Effector CD4-positive, alpha-beta T cell (primary cell): ENCODE measurements at regions not wholly inside any gene's neighbourhood (a gene's known extent, or its start where the extent isn't known, plus 50 kb on each side); places are given as distances from the start of the nearest gene placed in this dataset.

ENCODE experiments used
- DNase-seq: peaks from one replicate; pipeline ENCODE4 v3.0.0-alpha.2; 2020

DNA sequence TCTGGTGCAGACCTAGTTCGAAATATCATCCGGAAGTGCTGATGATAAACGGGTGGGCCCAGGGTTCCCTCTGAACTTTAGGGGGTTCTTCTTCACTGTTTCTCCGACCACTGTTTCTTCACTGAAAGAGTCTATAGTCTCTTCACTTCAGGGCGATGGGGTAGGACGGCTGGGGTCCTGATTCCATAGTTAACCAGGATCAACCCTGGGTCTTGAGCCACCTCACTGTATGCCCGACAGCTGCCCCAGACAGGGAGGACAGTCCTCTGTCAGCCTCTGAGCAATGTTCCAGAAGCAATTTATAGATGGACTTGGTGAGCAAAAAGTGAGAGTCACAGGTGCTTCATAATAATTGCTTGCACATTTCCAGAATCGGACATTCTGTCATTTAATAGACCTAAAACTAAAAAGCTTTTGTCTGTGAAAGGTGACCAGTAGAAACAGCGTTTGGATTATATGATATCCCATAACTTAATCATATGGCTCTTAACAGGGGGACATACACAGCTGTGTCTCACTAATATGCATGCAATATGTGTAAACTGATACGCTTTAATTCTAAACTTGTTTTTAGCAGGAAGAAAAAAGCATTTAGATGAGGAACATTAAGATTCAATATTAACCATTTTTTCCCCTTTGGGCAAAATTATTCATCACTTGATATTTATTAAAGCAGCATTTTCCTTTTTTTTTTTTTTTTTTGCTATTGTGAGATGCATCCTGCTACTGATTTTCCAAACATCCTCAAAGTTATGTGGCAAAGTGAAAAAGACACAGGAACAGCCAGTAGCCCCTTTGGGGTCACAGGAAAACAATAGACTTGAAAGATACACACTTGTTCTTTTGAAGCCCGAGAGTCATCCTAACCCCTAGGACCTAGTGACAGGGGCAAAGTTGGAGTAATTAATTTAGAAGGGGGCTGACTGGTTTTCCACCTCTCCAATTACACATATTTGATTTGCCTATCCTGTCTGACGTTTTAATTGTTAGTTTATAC, 277.0 kb downstream of the ZNF536 start:
- no peak for DNase-seq

DNA sequence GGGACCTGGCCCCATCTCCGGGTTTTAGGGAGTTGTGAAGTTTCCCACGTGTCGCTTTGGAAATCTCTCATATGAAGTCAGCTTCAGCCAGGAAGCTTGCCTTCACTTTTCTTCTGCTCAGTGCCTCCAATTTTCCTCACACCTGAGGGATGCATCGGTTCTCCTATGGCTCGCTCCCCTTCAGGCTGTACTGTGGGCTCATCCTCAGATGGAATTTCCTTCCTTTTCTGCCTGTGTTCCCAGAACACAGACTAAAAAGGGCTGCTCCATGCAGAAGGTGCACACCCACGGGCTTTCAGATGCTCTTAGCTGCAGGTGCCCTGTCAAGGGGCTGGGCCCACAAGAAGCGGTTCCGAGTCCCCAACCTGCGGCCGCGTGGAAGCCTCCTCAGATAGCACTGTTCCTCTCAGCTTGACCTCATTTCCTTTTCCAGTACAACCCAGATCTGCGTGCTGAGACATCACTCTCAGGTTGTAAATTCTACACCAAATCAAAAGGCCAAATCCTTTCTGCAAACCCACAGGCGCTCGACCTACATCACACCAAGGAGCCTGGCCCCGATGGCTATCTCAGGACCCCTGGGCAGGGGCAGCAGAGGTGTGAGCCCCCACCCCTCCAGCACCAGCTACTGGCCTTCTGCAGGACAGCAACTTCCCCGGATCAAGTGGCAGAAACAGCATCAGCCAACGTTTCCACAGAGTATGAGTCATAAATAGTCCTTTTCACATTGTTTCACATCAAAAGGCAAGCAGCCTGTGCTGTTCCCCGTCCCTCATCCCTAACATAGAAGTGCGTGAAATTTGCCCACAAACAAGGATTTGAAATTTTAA, 275.9 kb downstream of the ZNF536 start:
- no peak for DNase-seq

DNA sequence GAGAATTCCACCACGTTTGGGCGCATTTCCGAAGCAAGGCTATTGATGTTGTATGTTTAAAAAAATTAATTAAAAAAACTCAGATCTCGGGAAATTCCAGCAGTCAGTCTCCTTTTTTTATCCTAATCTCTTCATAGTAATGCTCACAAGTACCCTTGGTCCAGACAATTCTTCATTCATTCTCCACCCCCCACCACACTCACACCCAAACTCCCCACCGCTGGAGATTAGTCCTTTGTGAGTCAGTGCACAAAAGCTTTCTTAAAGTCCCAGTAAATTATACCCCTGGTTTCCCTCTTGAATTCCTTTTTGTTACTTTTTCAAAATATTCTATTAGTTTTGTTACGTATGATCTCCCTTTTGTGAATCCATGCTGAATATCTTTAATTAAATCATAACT, 274.6 kb downstream of the ZNF536 start:
- no peak for DNase-seq

DNA sequence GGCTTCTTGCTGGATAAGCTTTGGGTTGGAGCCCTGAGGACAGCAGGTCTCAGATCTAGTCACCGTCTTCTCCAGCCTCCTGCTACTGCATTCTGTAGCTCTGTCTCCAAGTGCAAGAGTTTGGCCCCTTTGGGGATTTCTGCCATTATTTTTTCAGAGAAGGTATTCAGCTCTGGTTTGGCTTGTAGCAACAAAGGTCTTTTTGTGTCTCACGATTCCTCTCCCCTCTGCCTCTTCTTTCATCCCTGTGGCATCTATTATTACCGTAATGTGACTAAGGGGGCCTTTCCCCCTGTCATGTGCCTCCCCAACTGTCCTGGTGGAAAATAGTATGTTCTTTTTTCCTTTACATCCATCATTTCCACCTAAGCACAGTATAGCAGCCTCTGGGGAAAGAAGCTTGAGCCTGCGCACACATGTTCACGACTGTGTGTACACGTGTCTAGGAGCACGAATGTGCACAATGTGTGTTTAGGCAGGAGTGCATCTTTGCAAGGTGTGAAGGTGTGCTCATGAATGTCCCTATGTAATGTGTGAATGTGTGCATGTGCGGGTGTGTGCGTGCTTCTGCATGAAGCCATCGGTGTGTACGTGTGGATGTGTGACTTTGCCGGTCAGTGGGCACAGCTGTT, 273.9 kb downstream of the ZNF536 start:
- no peak for DNase-seq

DNA sequence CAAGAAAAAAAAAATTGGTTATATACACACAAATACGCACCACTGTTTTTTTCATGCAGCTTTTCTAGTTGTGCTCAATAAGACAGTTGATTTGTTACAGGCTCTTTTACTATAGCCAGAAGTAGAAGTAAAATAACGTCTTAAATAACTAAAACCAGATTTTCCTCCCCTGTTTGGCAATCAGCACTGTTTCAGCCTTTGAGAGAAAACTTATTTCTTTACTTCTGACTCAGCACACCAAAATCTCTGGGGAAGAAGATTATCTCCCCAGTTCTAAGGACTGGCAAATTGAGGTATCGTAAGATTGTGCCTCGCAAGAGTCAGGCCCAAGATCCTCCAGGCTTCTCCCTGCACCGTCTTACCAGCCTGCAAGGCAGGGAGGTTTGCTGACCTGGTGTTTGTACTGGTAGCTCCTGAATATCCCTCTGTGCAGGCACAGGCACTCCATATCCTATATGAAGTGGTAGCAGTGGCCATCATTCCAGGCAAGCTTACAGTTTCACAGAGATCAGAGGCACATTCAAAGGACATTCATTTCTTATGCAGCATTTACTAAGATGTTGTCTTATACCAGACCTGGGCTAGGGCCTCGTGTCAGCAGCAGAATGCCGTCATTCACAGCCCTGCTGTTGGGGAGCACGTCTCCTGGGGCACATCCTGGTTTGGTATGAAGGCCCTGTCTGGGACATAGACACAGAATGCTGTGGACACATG, 268.2 kb downstream of the ZNF536 start:
- no peak for DNase-seq

DNA sequence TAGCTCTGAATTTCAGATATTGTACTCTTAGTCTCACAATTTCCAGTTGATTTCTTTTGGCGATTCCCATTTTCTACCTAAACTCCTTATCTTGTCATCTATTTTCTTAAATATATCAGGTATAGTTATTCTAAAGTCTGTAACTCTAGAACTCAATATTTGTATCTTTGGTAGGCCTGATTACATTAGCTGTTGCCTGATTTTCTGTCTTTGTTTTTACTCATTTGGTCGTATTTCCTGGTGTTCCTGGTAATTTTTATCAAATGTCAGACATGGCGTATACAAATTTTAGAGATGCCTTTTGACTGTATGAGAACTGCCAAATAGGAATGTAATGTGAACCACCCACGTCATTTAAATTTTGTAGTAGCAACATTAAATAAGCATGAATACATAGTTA, 266.7 kb downstream of the ZNF536 start:
- DNase-seq, result no peak

DNA sequence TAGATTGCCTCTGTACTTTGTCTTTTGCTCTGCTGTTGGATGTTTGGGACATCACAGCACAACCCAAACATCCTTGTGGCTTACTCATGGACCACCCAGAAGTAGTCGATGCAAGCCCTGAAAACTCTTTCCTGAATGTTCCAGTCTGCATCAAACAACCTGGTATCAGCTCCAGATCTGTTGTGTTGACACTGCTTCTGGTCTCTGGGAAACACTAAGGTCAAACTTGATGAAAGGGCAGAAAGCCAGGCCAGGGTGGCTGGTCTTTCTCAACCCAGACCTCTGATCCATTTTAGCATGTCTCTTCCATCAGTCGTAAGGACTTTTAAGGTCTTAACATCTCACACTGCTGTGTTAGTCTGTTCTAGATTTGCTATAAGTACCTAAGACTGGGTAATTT, 265.7 kb downstream of the ZNF536 start:
- DNase-seq, result no peak

DNA sequence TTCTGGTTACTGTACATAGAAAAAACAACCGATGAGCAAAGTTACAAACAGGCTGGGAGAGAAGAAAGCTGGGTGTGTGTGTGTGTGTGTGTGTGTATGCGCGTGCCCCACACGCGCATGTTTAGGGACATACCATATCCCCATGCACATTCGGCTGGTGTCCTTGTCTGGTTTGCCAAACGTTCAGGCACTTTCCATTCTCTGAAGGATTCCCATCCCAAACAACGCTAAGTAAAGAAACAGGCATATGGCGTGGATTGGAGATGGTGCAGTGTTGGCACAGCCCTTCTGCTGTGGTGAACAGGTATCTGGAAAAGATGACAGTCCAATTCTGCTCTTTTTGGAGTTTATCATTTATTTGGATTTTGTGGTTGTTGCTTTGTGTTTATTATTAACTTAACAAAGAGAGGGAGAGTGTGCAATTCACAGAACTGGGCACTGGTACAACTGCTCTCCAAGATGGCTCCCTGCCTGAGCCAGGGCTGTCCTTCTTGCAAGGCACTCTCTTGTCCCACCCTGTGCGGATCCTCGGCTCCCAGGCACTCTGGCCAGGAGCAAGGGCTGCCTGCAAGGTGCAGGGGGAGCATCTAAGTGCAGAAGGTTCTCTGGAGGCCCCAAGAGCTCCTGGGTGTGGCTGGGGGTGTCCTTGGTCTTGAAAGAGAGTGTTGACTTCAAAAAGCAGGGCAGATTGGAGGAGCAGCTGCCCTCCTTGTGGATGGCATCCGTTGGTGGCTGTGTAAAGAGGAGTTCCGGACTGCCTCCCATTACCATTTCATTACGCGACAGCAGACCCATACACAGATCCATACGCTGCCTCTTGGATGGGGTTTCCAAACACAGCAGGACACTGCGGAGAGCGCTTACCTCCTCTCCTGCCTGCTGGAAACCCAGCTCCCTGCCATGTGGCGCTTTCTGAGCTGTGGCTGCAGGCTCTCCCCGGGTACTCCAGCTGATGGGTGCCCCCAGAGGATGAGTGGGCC, 263.1 kb downstream of the ZNF536 start:
- DNase-seq, result no peak

DNA sequence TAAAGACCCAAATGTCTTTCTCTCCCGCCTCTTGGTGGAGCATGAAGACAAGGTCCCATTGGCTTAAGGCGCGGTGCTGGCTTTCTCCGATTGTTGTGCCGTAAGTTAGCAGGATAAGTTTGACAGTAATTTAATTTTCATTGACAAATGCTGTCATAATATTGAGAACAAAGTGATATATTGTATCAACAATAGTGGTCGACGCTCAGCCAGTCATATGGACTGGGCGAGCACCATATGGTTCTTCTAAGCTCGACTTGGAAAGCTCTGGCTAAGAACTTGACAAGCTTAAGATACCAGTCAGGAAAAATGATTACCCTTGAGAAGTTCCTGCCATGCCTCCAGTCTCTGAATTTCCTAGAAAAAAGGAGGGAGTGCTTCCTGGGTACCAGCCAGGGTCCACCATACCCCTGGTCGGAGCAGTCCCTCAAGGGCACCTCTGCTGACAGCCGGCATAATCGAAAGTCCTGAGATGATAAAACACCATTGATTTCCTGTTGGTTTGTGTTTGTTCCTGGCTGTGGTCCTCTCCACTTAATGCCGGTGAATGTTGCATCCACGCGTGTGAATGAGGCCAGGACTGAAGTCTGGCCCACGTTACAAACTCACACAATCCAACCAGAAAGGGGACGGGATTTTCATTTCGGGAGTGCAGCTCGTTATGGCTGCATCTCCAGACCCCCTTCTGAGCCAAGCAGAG, 262.1 kb downstream of the ZNF536 start:
- DNase-seq, result no peak

DNA sequence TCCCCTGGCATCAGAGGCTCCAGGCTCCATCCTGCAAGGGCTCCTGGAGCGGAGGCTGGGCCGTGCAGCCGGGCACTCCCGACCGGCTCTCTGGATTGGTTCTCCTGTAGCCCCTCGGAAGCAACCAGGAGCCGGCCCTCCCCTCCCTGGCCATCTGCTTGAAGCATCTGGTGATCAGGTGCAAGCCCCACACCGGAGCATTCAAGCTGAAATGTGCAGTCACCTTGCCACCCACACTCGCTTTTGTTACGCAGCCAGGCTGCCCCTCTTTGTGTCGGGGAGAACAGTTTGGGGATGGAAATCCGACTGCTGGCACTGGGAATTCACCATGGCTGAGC, 258.8 kb downstream of the ZNF536 start:
- no peak for DNase-seq

DNA sequence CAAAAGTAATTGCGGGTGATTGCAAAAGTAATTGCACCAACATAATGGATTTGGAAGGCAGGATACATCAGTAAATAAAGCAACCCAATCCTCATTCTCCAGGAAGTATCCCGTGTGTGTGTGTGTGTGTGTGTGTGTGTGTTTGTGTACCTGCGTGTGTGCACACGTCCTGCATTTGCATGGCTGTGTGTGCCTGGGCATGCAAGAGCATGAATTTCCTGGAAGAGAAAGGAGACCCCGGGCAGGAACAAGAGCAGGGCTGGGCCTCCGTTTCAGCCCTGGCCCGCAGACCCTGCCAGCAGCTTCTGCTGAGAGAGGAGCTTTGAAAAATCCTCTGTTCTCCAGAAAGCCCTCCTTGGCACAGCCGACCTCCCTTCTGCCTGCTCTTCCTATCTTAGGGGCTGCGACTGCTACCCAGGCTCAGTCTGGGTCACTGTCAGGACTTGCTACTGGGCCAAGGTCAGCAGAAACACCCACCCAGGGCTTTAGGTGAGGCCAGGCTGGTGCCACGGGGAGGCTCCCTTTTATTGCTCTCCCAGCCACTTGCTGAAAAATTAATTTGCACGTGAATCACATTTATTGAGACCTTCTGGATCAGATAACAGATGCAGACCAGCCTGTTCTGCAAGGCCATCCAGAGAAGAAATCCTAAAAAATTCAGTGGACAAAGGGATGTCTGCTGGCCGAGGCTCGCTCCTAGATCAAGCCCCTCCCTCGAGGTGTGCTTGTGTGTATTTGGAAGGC, 258.3 kb downstream of the ZNF536 start:
- no peak for DNase-seq

DNA sequence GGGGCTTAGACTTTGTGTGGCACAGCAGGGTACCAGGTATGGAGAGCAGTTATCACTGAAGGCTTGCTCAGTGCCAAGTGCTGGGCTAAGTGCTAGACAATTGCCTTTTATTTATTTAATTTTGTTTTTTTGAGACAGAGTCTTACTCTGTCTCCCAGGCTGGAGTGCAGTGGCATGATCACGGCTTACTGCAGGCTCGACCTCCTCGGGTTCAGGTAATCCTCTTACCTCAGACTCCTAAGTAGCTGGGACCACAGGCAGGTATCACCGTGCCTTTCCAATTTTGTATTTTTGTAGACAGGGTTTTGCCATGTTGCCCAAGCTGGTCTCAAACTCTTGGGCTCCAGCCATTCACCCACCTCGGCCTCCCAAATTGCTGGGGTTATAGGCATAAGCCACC, 256.9 kb downstream of the ZNF536 start:
- no peak for DNase-seq

DNA sequence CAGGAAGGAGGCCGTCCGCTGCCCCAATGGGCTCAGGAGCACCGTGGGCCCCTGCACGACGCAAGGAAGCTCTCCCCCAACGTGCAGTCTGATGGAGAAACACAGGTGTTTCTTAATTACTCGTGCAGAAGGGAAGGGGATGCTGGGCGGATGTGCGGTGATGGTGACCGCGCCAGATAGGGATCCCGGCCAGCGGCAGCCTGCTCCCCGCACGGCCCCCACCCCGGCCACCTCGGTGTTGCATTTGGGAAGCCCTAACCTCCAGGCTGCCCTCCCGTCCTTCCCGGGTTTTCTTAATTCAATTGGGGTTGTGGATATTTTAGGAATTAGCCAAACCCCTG, 254.4 kb downstream of the ZNF536 start:
- no peak for DNase-seq

DNA sequence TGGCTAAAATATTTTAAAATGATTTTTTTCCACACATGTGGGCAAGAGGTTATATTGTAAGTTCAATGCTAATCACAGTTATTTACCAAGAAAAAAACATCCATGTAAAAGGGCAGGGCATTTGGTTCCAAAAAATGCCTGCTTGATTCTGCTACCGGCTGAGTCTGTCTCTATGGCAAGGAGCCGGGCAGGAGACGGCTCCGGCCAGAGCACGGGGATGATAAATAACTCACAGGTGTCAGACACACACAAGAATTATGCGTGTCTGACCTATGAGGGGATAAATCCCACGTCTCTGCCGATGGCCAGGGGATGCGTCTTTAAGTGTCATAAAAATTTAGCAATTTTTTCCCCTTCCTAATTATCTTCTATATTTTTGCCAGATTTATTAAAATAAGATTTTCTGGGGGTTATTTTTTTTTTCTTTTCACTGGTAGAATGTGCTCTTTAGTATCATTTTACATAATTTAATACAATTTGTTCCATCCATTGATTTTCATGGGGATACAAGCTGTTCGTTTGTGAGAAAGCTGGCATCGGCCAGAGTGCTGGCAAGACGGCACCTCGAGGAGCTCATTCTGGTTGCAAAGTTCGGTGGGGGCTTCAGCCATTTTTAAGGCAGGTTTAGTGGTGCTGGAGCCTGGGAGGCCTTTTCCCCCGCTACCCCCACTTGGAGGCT, 253.9 kb downstream of the ZNF536 start:
- DNase-seq, result no peak

DNA sequence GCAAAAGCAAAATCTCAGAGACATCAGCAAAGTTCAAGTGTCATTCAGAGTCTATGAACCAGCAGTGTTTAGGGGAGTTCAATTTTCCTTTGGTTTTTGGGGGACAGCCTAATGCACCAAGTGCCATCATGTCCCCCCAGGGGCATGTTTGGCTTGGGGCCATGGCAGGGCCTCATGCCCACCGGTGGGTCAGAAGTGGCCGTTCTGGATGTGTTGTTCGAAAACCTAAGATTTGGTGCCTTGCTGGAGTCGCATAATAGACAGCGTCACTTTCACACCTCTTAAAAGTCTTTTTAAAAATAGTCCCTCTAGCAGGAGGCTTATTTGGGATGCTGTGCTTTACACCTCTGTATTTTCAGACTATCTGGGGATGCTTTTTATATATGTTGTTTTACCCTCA, 250.1 kb downstream of the ZNF536 start:
- no peak for DNase-seq

DNA sequence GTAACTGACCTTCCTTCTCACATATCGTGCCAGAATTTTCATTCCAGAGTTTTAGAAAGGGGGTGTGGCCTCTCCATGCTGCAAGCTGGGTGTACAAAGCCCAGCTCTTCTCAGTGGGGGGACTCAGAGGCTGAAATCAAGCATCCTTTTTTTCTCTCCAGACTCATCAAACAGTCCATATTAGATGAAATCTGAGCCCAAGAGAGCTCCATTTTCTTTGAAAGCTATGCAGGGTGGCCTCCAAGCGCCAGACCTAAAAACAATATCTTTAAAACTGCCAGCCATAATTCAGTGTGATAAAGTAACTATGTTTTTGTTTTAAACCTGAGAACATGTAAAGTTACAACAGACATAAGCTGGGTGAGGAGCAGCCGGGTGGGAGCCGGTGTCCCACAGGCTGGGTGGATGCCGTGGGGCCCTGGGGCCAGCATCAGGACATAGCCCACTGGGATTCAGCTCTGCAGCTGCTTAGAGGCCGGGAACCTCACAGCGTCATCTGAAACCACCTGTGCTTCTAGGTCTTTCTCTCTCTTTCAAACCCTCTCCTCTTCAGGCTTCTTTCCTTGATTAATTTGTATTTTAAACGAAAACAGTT, 249.2 kb downstream of the ZNF536 start:
- DNase-seq, result no peak

DNA sequence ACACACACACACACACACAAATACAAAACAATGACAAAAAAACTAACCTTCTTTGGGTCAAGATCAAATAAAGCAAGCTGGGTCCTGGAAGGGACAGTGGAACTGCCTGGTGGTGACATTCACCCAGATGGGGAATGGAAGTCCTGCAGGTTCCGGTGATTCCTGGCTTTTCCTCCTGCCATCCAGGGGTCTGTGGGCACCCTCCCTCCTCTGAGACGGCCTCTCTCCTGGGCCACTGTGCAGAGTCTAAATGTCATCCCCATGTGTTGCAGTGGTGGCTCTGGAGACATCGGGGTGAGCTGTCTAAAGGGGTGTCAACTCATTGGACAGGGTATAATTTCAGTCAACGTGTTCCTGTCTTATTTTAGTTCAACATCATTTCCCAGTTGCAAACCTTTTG, 248.2 kb downstream of the ZNF536 start:
- DNase-seq, result no peak

DNA sequence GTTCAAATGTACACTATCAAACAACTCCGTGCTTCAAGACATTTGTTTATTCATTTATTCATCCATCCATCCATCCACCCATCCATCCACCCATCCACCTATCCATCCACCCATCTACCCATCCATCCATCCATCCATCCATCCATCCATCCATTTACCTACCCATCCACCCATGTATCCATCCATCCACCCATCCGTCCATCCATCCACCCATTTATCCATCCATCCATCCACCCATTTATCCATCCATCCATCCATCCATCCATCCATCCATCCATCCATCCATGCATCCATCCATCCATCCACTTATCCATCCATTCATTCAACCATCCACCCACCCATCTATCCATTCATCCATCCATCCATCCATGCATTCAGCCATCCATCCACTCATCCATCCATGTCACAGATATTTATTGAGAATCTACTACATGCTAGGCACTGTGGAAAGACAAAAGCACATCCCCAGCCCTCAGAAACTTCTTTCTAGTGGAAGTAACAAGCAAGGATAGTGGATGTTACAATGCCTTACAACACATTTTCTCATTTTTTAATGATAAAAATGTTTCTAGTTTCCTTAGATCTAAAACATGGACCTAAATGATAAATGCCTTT, 237.6 kb downstream of the ZNF536 start:
- DNase-seq, result no peak

DNA sequence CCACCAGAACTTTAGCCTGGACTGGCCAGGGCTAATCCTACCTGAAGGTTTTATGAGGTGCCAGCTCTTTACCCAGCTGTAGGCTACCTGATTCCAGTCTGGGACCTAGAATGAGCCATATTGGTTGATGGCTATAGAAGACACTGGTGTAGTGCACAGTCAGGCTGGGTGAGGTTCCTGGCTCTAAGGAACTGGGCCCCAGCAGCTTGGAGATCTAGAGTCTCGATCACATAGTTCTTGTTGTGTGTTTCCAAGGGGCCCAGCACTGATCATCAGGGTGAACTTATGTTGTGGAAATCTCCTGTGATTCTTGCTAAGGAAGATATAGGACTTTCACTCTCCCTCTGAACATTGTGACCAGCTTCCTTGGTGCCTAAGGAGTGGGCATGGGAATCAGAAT, 236.3 kb downstream of the ZNF536 start:
- no peak for DNase-seq
